ENCODE measurements at regions not wholly inside any gene's neighbourhood (a gene's known extent, or its start where the extent isn't known, plus 50 kb on each side); places are given as distances from the start of the nearest gene placed in this dataset.

DNA sequence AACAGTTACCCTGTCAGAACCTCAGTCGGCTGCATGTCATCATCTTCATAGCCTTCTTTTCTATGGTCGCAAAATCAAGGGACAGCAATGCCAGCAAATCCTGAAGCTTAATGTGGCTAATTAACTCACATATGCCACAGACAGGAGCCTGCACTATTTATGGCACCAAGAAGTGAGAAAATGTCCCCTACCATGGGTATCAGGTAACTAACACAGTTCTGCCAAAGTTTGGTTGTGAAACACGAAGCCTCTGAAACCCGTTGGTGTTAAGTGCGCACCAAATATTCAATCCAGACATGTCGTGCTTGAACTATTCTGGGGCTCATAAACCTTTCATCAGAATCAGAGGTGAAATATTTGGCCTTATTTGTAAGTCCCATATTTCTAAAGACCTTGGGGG, 63.3 kb downstream of the EVX1 start:
- Histone ChIP-seq H3K4me2 (ENCODE audit: insufficient read depth, low read length, poor library complexity, severe bottlenecking) (no peak overlapping the region), H3K79me1 (ENCODE audit: low read depth, low read length) (no peaks in the 10 kb centered on the region), H3K9ac (ENCODE audit: low read depth, low read length, poor library complexity) (no peak overlapping the region), H2AFZ (ENCODE audit: low read length) (no peak overlapping the region), H4K91ac (ENCODE audit: low read depth, low read length, poor library complexity) (no peak overlapping the region), H2BK15ac (ENCODE audit: low read length) (no peak overlapping the region), H3K23ac (ENCODE audit: low read depth, low read length, poor library complexity) (no peak overlapping the region), H3K36me3 (replicated peaks in 1 of 2; ENCODE audit: control insufficient read depth in 2 of 2, insufficient read depth in 2 of 2, low read length in 2 of 2) (no peaks in the 10 kb centered on the region), H3K18ac (ENCODE audit: low read length) (no peak overlapping the region), H3K4ac (ENCODE audit: low read length) (no peak overlapping the region), H2AK5ac (ENCODE audit: low read depth, low read length) (no peak overlapping the region), H2BK5ac (ENCODE audit: low read length) (no peak overlapping the region), H2BK120ac (ENCODE audit: low read depth, low read length) (no peak overlapping the region), H2BK12ac (ENCODE audit: low read length) (no peak overlapping the region), H3K27ac (replicated peaks; ENCODE audit: low read length) (no peak overlapping the region), H3K9me3 (replicated peaks in 1 of 2; ENCODE audit: control insufficient read depth in 2 of 2, insufficient read depth in 1 of 2, low read depth in 1 of 2, low read length in 2 of 2) (no peaks in the 10 kb centered on the region), H3K27me3 (ENCODE audit: control insufficient read depth in 3 of 3, insufficient read depth in 3 of 3, low read depth in 1 of 3, low read length in 3 of 3) (no peaks in the 10 kb centered on the region), H3K14ac (ENCODE audit: low read length) (no peak overlapping the region), H4K8ac (ENCODE audit: low read depth, low read length) (no peak overlapping the region), H3K4me1 (ENCODE audit: control insufficient read depth in 2 of 2, insufficient read depth in 1 of 2, low read depth in 1 of 2, low read length in 2 of 2) (no peaks in the 10 kb centered on the region), H3K4me3 (ENCODE audit: low read length in 2 of 2) (no peak overlapping the region)
- no peak for DNase-seq (ENCODE audit: low spot score)
- no CpG with 5 or more reads among the region's 6 CpGs for WGBS, 2 donors (ENCODE audit: extremely low coverage in 2 of 2, insufficient read length in 2 of 2, insufficient replicate concordance in 1 of 2)

- no peak overlapping the region for H2BK120ac ChIP-seq (ENCODE audit: low read depth, low read length)
- no peak overlapping the region for H3K4me3 ChIP-seq (ENCODE audit: low read length in 2 of 2)
- H2AFZ ChIP-seq (ENCODE audit: low read length), result no peak overlapping the region
- H3K4me1 ChIP-seq (ENCODE audit: control insufficient read depth in 2 of 2, insufficient read depth in 1 of 2, low read depth in 1 of 2, low read length in 2 of 2), result no peaks in the 10 kb centered on the region
- no peaks in the 10 kb centered on the region for H3K9me3 ChIP-seq (replicated peaks in 1 of 2; ENCODE audit: control insufficient read depth in 2 of 2, insufficient read depth in 1 of 2, low read depth in 1 of 2, low read length in 2 of 2)
- H3K4me2 ChIP-seq (ENCODE audit: insufficient read depth, low read length, poor library complexity, severe bottlenecking), result no peak overlapping the region
- no peak overlapping the region for H3K18ac ChIP-seq (ENCODE audit: low read length)
- H3K14ac ChIP-seq (ENCODE audit: low read length), result no peak overlapping the region
- no peak overlapping the region for H4K8ac ChIP-seq (ENCODE audit: low read depth, low read length)
- no CpG with 5 or more reads among the region's 4 CpGs for WGBS, 2 donors (ENCODE audit: extremely low coverage in 2 of 2, insufficient read length in 2 of 2, insufficient replicate concordance in 1 of 2)
- H3K36me3 ChIP-seq (replicated peaks in 1 of 2; ENCODE audit: control insufficient read depth in 2 of 2, insufficient read depth in 2 of 2, low read length in 2 of 2), result no peaks in the 10 kb centered on the region
- H4K91ac ChIP-seq (ENCODE audit: low read depth, low read length, poor library complexity), result no peak overlapping the region
- no peaks in the 10 kb centered on the region for H3K27me3 ChIP-seq (ENCODE audit: control insufficient read depth in 3 of 3, insufficient read depth in 3 of 3, low read depth in 1 of 3, low read length in 3 of 3)
- no peak overlapping the region for H2BK12ac ChIP-seq (ENCODE audit: low read length)
- no peak overlapping the region for H3K23ac ChIP-seq (ENCODE audit: low read depth, low read length, poor library complexity)
- H3K79me1 ChIP-seq (ENCODE audit: low read depth, low read length), result no peaks in the 10 kb centered on the region
- no peak overlapping the region for H3K9ac ChIP-seq (ENCODE audit: low read depth, low read length, poor library complexity)
- no peak overlapping the region for H2BK15ac ChIP-seq (ENCODE audit: low read length)
- no peak overlapping the region for H2AK5ac ChIP-seq (ENCODE audit: low read depth, low read length)
- H3K27ac ChIP-seq (replicated peaks; ENCODE audit: low read length), result no peak overlapping the region
- no peak overlapping the region for H2BK5ac ChIP-seq (ENCODE audit: low read length)
- no peak overlapping the region for H3K4ac ChIP-seq (ENCODE audit: low read length)
- no peak for DNase-seq (ENCODE audit: low spot score)
These were observed 70.2 kb downstream of the EVX1 start for GRCh38 chr7:27312820-27313219.

- Histone ChIP-seq H3K9ac (ENCODE audit: low read depth, low read length, poor library complexity) (no peak overlapping the region), H2BK5ac (ENCODE audit: low read length) (no peak overlapping the region), H2BK120ac (ENCODE audit: low read depth, low read length) (no peak overlapping the region), H3K9me3 (replicated peaks in 1 of 2; ENCODE audit: control insufficient read depth in 2 of 2, insufficient read depth in 1 of 2, low read depth in 1 of 2, low read length in 2 of 2) (no peaks in the 10 kb centered on the region), H3K27me3 (ENCODE audit: control insufficient read depth in 3 of 3, insufficient read depth in 3 of 3, low read depth in 1 of 3, low read length in 3 of 3) (no peaks in the 10 kb centered on the region), H4K8ac (ENCODE audit: low read depth, low read length) (no peak overlapping the region), H3K4me3 (ENCODE audit: low read length in 2 of 2) (no peak overlapping the region), H3K4me2 (ENCODE audit: insufficient read depth, low read length, poor library complexity, severe bottlenecking) (no peak overlapping the region), H3K36me3 (replicated peaks in 1 of 2; ENCODE audit: control insufficient read depth in 2 of 2, insufficient read depth in 2 of 2, low read length in 2 of 2) (no peaks in the 10 kb centered on the region), H2AK5ac (ENCODE audit: low read depth, low read length) (no peak overlapping the region), H3K23ac (ENCODE audit: low read depth, low read length, poor library complexity) (no peak overlapping the region), H3K14ac (ENCODE audit: low read length) (no peak overlapping the region), H3K4me1 (ENCODE audit: control insufficient read depth in 2 of 2, insufficient read depth in 1 of 2, low read depth in 1 of 2, low read length in 2 of 2) (no peaks in the 10 kb centered on the region), H3K18ac (ENCODE audit: low read length) (no peak overlapping the region), H2AFZ (ENCODE audit: low read length) (no peak overlapping the region), H3K4ac (ENCODE audit: low read length) (no peak overlapping the region), H3K27ac (replicated peaks; ENCODE audit: low read length) (no peak overlapping the region), H2BK12ac (ENCODE audit: low read length) (no peak overlapping the region), H2BK15ac (ENCODE audit: low read length) (no peak overlapping the region), H4K91ac (ENCODE audit: low read depth, low read length, poor library complexity) (no peak overlapping the region), H3K79me1 (ENCODE audit: low read depth, low read length) (no peaks in the 10 kb centered on the region)
- no peak for DNase-seq (ENCODE audit: low spot score)
- no CpG with 5 or more reads among the region's 3 CpGs for WGBS, 2 donors (ENCODE audit: extremely low coverage in 2 of 2, insufficient read length in 2 of 2, insufficient replicate concordance in 1 of 2)
These were observed 71.5 kb downstream of the EVX1 start for GRCh38 chr7:27314111-27314510.

- Histone ChIP-seq H4K91ac (ENCODE audit: low read depth, low read length, poor library complexity) (no peak overlapping the region), H3K36me3 (replicated peaks in 1 of 2; ENCODE audit: control insufficient read depth in 2 of 2, insufficient read depth in 2 of 2, low read length in 2 of 2) (no peaks in the 10 kb centered on the region), H2BK12ac (ENCODE audit: low read length) (no peak overlapping the region), H3K9ac (ENCODE audit: low read depth, low read length, poor library complexity) (no peak overlapping the region), H3K79me1 (ENCODE audit: low read depth, low read length) (no peaks in the 10 kb centered on the region), H2BK15ac (ENCODE audit: low read length) (no peak overlapping the region), H3K27ac (replicated peaks; ENCODE audit: low read length) (no peak overlapping the region), H3K27me3 (ENCODE audit: control insufficient read depth in 3 of 3, insufficient read depth in 3 of 3, low read depth in 1 of 3, low read length in 3 of 3) (no peaks in the 10 kb centered on the region), H3K4me1 (ENCODE audit: control insufficient read depth in 2 of 2, insufficient read depth in 1 of 2, low read depth in 1 of 2, low read length in 2 of 2) (no peaks in the 10 kb centered on the region), H3K4me2 (ENCODE audit: insufficient read depth, low read length, poor library complexity, severe bottlenecking) (no peak overlapping the region), H3K9me3 (replicated peaks in 1 of 2; ENCODE audit: control insufficient read depth in 2 of 2, insufficient read depth in 1 of 2, low read depth in 1 of 2, low read length in 2 of 2) (no peaks in the 10 kb centered on the region), H2BK5ac (ENCODE audit: low read length) (no peak overlapping the region), H2BK120ac (ENCODE audit: low read depth, low read length) (no peak overlapping the region), H3K18ac (ENCODE audit: low read length) (no peak overlapping the region), H2AK5ac (ENCODE audit: low read depth, low read length) (no peak overlapping the region), H3K14ac (ENCODE audit: low read length) (no peak overlapping the region), H3K4ac (ENCODE audit: low read length) (no peak overlapping the region), H3K4me3 (ENCODE audit: low read length in 2 of 2) (no peak overlapping the region), H4K8ac (ENCODE audit: low read depth, low read length) (no peak overlapping the region), H2AFZ (ENCODE audit: low read length) (no peak overlapping the region), H3K23ac (ENCODE audit: low read depth, low read length, poor library complexity) (no peak overlapping the region)
- DNase-seq (ENCODE audit: low spot score), result no peak
- WGBS, 2 donors (ENCODE audit: extremely low coverage in 2 of 2, insufficient read length in 2 of 2, insufficient replicate concordance in 1 of 2), result no CpG with 5 or more reads among the region's 5 CpGs
These were observed 72.5 kb downstream of the EVX1 start for GRCh38 chr7:27315066-27315465.

Measured in neuronal stem cell (in vitro differentiated cells).